PFSK-1 (cell line): ENCODE measurements at regions not wholly inside any gene's neighbourhood (a gene's known extent, or its start where the extent isn't known, plus 50 kb on each side); places are given as distances from the start of the nearest gene placed in this dataset.

Source experiments
- FOXP2 ChIP-seq: optimal IDR thresholded peaks from 2 replicates; pipeline ENCODE3; 2011; ENCODE audit warnings: borderline replicate concordance, control low read depth, inconsistent platforms; ENCODE audit not compliant: insufficient read depth; ENCODE audit errors: extremely low read length, extremely low read depth
- POLR2AphosphoS5 ChIP-seq: IDR thresholded peaks from 2 replicates; pipeline ENCODE4 v1.6.1; 2012; ENCODE audit warnings: low read depth, mild to moderate bottlenecking, control low read depth, low read length, moderate library complexity
- REST ChIP-seq, 2 experiments: IDR thresholded peaks; 2 replicates each; pipeline versions ENCODE4 v1.6.1 to v1.8.0; 2011 to 2012; ENCODE audit warnings: low read depth in 2 of 2, low read length in 2 of 2, control low read depth in 1 of 2, inconsistent platforms in 1 of 2, mild to moderate bottlenecking in 1 of 2, moderate library complexity in 1 of 2; ENCODE audit not compliant: insufficient read depth in 1 of 2
- SIN3A ChIP-seq: IDR thresholded peaks from 2 replicates; pipeline ENCODE4 v1.6.1; 2012; ENCODE audit warnings: mild to moderate bottlenecking, low read length, moderate library complexity, borderline replicate concordance; ENCODE audit not compliant: insufficient read depth
- TAF1 ChIP-seq: IDR thresholded peaks from 2 replicates; pipeline ENCODE4 v1.6.1; 2012; ENCODE audit warnings: low read length, control low read depth, borderline replicate concordance; ENCODE audit not compliant: insufficient read depth

GRCh38 chr19:32181216-32181920 lies 164.0 kb upstream of the ZNF507 start:
- TF ChIP-seq FOXP2, result no peak
- TF ChIP-seq REST (IDR thresholded peaks at IDR 0.05; ENCODE audit: insufficient read depth in 1 of 2, low read depth in 2 of 2, low read length in 2 of 2), result no peak
- TF ChIP-seq SIN3A, result no peak
- no peak for TF ChIP-seq TAF1
- TF ChIP-seq POLR2AphosphoS5, result no peak

- TF ChIP-seq FOXP2 (no peak), POLR2AphosphoS5 (no peak), REST (IDR thresholded peaks at IDR 0.05; ENCODE audit: insufficient read depth in 1 of 2, low read depth in 2 of 2, low read length in 2 of 2) (no peak), TAF1 (no peak), SIN3A (no peak)
Measured at GRCh38 chr19:32186542-32187330, 158.7 kb upstream of the ZNF507 start.

- no peak for TF ChIP-seq FOXP2
Measured at GRCh38 chr19:32188921-32189320, 156.5 kb upstream of the ZNF507 start.

GRCh38 chr19:32189956-32190706 lies 155.3 kb upstream of the ZNF507 start:
- TF ChIP-seq REST (IDR thresholded peaks at IDR 0.05; ENCODE audit: insufficient read depth in 1 of 2, low read depth in 2 of 2, low read length in 2 of 2), result no peak
- TF ChIP-seq POLR2AphosphoS5, result no peak
- TF ChIP-seq FOXP2, result no peak
- TF ChIP-seq TAF1, result no peak
- TF ChIP-seq SIN3A, result no peak

GRCh38 chr19:32191921-32192320 lies 153.5 kb upstream of the ZNF507 start:
- no peak for TF ChIP-seq SIN3A
- no peak for TF ChIP-seq FOXP2
- no peak for TF ChIP-seq TAF1
- no peak for TF ChIP-seq POLR2AphosphoS5
- no peak for TF ChIP-seq REST (IDR thresholded peaks at IDR 0.05; ENCODE audit: insufficient read depth in 1 of 2, low read depth in 2 of 2, low read length in 2 of 2)
